Sigmoid colon (tissue), 4 donors: ENCODE measurements at regions not wholly inside any gene's neighbourhood (a gene's known extent, or its start where the extent isn't known, plus 50 kb on each side); places are given as distances from the start of the nearest gene placed in this dataset.

Experiments
- EP300 ChIP-seq, 4 donors: sonication (generic); formaldehyde crosslinking; IDR thresholded peaks; one replicate each; pipeline ENCODE4 v1.6.1; 2017; ENCODE audit warnings: antibody characterized with exemption in 4 of 4
- POLR2A ChIP-seq, 2 donors: fragments of 450-650 bp; IDR thresholded peaks; one replicate each; pipeline ENCODE4 v1.6.1; 2016; ENCODE audit warnings: antibody characterized with exemption in 2 of 2, mild to moderate bottlenecking in 2 of 2, moderate library complexity in 2 of 2
- TF ChIP-seq, protein P1 (sequence below), 4 experiments: fragments of 450-650 bp in 3 of 4; fragments of 200-600 bp in 1 of 4; IDR thresholded peaks; one replicate each; pipeline ENCODE4 v1.5.1; 2016 to 2019; ENCODE audit warnings: antibody characterized with exemption in 4 of 4, mild to moderate bottlenecking in 3 of 4, moderate library complexity in 2 of 4

- TF ChIP-seq, protein P1, sequence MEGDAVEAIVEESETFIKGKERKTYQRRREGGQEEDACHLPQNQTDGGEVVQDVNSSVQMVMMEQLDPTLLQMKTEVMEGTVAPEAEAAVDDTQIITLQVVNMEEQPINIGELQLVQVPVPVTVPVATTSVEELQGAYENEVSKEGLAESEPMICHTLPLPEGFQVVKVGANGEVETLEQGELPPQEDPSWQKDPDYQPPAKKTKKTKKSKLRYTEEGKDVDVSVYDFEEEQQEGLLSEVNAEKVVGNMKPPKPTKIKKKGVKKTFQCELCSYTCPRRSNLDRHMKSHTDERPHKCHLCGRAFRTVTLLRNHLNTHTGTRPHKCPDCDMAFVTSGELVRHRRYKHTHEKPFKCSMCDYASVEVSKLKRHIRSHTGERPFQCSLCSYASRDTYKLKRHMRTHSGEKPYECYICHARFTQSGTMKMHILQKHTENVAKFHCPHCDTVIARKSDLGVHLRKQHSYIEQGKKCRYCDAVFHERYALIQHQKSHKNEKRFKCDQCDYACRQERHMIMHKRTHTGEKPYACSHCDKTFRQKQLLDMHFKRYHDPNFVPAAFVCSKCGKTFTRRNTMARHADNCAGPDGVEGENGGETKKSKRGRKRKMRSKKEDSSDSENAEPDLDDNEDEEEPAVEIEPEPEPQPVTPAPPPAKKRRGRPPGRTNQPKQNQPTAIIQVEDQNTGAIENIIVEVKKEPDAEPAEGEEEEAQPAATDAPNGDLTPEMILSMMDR (IDR thresholded peaks at IDR 0.05), result no peak
- TF ChIP-seq POLR2A (IDR thresholded peaks at IDR 0.05) (no peak), EP300 (IDR thresholded peaks at IDR 0.05) (no peak)
Measured at GRCh38 chr2:34949316-34949715, 1350.2 kb upstream of the FAM98A start.
